ENCODE measurements at regions not wholly inside any gene's neighbourhood (a gene's known extent, or its start where the extent isn't known, plus 50 kb on each side); places are given as distances from the start of the nearest gene placed in this dataset.

DNA sequence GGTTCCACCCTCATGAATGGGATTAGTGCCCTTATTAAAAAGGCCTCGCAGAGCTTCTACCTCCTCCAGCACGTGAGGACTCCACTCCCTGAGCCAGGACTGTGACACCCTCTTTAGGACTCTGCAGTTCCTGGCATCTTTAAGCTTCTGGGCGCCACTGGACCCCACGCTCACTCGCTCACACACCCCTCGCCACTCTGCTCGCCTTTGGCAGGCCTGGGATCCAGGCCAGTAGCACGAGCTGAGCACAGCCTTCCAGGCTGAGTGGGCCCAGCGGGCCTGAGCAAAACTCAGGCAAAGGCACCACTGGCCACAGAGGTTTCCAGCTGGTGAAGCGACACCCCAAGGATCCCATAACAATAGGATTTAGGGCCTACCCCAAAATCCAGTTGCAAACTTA, 107.9 kb upstream of the GPC1 start:
- TF ChIP-seq GABPA (IDR thresholded peaks at IDR 0.05; ENCODE audit: borderline replicate concordance, insufficient read depth, low read length) (no peak), POLR2A (IDR thresholded peaks at IDR 0.05; ENCODE audit: control extremely low read depth in 1 of 2, low read depth in 2 of 2, low read length in 2 of 2) (no peak), SP1 (IDR thresholded peaks at IDR 0.05; ENCODE audit: low read depth, low read length) (no peak), RBBP5 (IDR thresholded peaks at IDR 0.05; ENCODE audit: borderline replicate concordance, low read depth, low read length) (no peak), HDAC2 (IDR thresholded peaks at IDR 0.05; ENCODE audit: borderline replicate concordance in 1 of 2, low read depth in 2 of 2, low read length in 2 of 2) (no peak), TEAD4 (IDR thresholded peaks at IDR 0.05; ENCODE audit: low read depth, low read length) (no peak), PHF8 (conservative IDR thresholded peaks at IDR 0.05; ENCODE audit: low read depth, low read length) (no peak), CHD1 (IDR thresholded peaks at IDR 0.05; ENCODE audit: low read depth, low read length) (no peak), EP300 (IDR thresholded peaks at IDR 0.05; ENCODE audit: borderline replicate concordance in 1 of 2, low read depth in 2 of 2, low read length in 2 of 2) (no peak), MAFK (IDR thresholded peaks at IDR 0.05; ENCODE audit: low read depth, low read length) (no peak), CEBPB (IDR thresholded peaks at IDR 0.05; ENCODE audit: low read depth, low read length) (no peak), EZH2 (IDR thresholded peaks at IDR 0.05; ENCODE audit: low read depth, low read length, severe bottlenecking) (no peak)
- TF ChIP-seq, protein P1, sequence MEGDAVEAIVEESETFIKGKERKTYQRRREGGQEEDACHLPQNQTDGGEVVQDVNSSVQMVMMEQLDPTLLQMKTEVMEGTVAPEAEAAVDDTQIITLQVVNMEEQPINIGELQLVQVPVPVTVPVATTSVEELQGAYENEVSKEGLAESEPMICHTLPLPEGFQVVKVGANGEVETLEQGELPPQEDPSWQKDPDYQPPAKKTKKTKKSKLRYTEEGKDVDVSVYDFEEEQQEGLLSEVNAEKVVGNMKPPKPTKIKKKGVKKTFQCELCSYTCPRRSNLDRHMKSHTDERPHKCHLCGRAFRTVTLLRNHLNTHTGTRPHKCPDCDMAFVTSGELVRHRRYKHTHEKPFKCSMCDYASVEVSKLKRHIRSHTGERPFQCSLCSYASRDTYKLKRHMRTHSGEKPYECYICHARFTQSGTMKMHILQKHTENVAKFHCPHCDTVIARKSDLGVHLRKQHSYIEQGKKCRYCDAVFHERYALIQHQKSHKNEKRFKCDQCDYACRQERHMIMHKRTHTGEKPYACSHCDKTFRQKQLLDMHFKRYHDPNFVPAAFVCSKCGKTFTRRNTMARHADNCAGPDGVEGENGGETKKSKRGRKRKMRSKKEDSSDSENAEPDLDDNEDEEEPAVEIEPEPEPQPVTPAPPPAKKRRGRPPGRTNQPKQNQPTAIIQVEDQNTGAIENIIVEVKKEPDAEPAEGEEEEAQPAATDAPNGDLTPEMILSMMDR (IDR thresholded peaks at IDR 0.05; ENCODE audit: control extremely low read depth in 1 of 3, insufficient read depth in 1 of 3, low read depth in 1 of 3, low read length in 3 of 3), result no peak
- TF ChIP-seq, protein P2, sequence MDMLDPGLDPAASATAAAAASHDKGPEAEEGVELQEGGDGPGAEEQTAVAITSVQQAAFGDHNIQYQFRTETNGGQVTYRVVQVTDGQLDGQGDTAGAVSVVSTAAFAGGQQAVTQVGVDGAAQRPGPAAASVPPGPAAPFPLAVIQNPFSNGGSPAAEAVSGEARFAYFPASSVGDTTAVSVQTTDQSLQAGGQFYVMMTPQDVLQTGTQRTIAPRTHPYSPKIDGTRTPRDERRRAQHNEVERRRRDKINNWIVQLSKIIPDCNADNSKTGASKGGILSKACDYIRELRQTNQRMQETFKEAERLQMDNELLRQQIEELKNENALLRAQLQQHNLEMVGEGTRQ (IDR thresholded peaks at IDR 0.05; ENCODE audit: low read length), result no peak

Data from H1 (cell line).